ENCODE measurements at regions not wholly inside any gene's neighbourhood (a gene's known extent, or its start where the extent isn't known, plus 50 kb on each side); places are given as distances from the start of the nearest gene placed in this dataset.

GRCh38 chr7:84924353-84924752 is 262.5 kb downstream of the SEMA3D start:
- H3K4me1 ChIP-seq (ENCODE audit: insufficient read depth) = no peaks in the 10 kb centered on the region
- H4K20me1 ChIP-seq (replicated peaks; ENCODE audit: insufficient read depth) = no peaks in the 10 kb centered on the region
- ATAC-seq (no peak), DNase-seq (ENCODE audit: low spot score) (no peak)
- Mint-ChIP-seq H3K36me3 (ENCODE audit: low read depth) (peaks cover 12% of the 10 kb centered on the region), H3K4me3 (no peak overlapping the region), H3K27ac (no peak overlapping the region), H3K27me3 (ENCODE audit: insufficient read depth, low read depth, poor library complexity) (peaks cover 3% of the 10 kb centered on the region), H3K4me1 (peaks cover 5% of the 10 kb centered on the region; the same call in 2 of the 3 replicates), H3K9me3 (no peaks in the 10 kb centered on the region; the same call in 2 of the 3 replicates)
- H3K79me2 ChIP-seq (replicated peaks; ENCODE audit: insufficient read depth) = no peaks in the 10 kb centered on the region
- TF ChIP-seq ETS1 (IDR thresholded peaks at IDR 0.05) (no peak), STAT1 (IDR thresholded peaks at IDR 0.05; ENCODE audit: unreplicated experiment) (no peak), JUNB (IDR thresholded peaks at IDR 0.05; ENCODE audit: unreplicated experiment) (no peak), EZH2phosphoT487 (IDR thresholded peaks at IDR 0.05; ENCODE audit: unreplicated experiment) (no peak)
- H3K36me3 ChIP-seq (ENCODE audit: insufficient read depth) = no peaks in the 10 kb centered on the region
- no peaks in the 10 kb centered on the region for H3K27me3 ChIP-seq (ENCODE audit: insufficient read depth)
- peak overlapping the region; percentile 15; the same call in 1 of the 2 replicates for H2AFZ ChIP-seq
- H3F3A ChIP-seq (replicated peaks; ENCODE audit: low read depth) = no peaks in the 10 kb centered on the region
- H3K4me3 ChIP-seq = no peak overlapping the region
- H3K9me2 ChIP-seq (ENCODE audit: insufficient read depth) = peaks cover 5% of the 10 kb centered on the region
- no peak overlapping the region for H3K27ac ChIP-seq (ENCODE audit: low read depth)
- H3K4me2 ChIP-seq = no peak overlapping the region

- no peaks in the 10 kb centered on the region for H4K20me1 ChIP-seq (replicated peaks; ENCODE audit: insufficient read depth)
- DNase-seq (ENCODE audit: low spot score) (no peak), ATAC-seq (no peak)
- H3K9me2 ChIP-seq (ENCODE audit: insufficient read depth) = peaks cover 6% of the 10 kb centered on the region
- Mint-ChIP-seq H3K9me3 (peaks cover 3% of the 10 kb centered on the region), H3K27me3 (ENCODE audit: insufficient read depth, low read depth, poor library complexity) (peaks cover 3% of the 10 kb centered on the region), H3K4me3 (no peak overlapping the region), H3K4me1 (peaks cover 5% of the 10 kb centered on the region; the same call in 2 of the 3 replicates), H3K36me3 (ENCODE audit: low read depth) (peaks cover 21% of the 10 kb centered on the region), H3K27ac (no peak overlapping the region)
- no peak overlapping the region for H3K4me3 ChIP-seq
- no peaks in the 10 kb centered on the region for H3K79me2 ChIP-seq (replicated peaks; ENCODE audit: insufficient read depth)
- no peak overlapping the region for H3K4me2 ChIP-seq
- H3K36me3 ChIP-seq (ENCODE audit: insufficient read depth) = no peaks in the 10 kb centered on the region
- no peak for TF ChIP-seq REST (IDR thresholded peaks at IDR 0.05; ENCODE audit: unreplicated experiment)
- H3K27me3 ChIP-seq (ENCODE audit: insufficient read depth) = no peaks in the 10 kb centered on the region
- H3K27ac ChIP-seq (ENCODE audit: low read depth) = no peak overlapping the region
- H2AFZ ChIP-seq = no peak overlapping the region
- H3F3A ChIP-seq (replicated peaks; ENCODE audit: low read depth) = no peaks in the 10 kb centered on the region
- H3K4me1 ChIP-seq (ENCODE audit: insufficient read depth) = no peaks in the 10 kb centered on the region
Observed at GRCh38 chr7:84923348-84923747, 263.5 kb downstream of the SEMA3D start.

- peaks cover 25% of the 10 kb centered on the region for H3K36me3 Mint-ChIP-seq (ENCODE audit: low read depth)
- Histone ChIP-seq H3F3A (replicated peaks; ENCODE audit: low read depth) (no peaks in the 10 kb centered on the region), H3K79me2 (replicated peaks; ENCODE audit: insufficient read depth) (no peaks in the 10 kb centered on the region), H3K4me1 (ENCODE audit: insufficient read depth) (peaks cover 3% of the 10 kb centered on the region; the same call in 1 of the 2 replicates), H4K20me1 (replicated peaks; ENCODE audit: insufficient read depth) (no peaks in the 10 kb centered on the region), H2AFZ (no peak overlapping the region), H3K27ac (ENCODE audit: low read depth) (no peak overlapping the region), H3K4me2 (no peak overlapping the region), H3K9me2 (ENCODE audit: insufficient read depth) (peaks cover 6% of the 10 kb centered on the region), H3K27me3 (ENCODE audit: insufficient read depth) (no peaks in the 10 kb centered on the region), H3K4me3 (no peak overlapping the region), H3K36me3 (ENCODE audit: insufficient read depth) (no peaks in the 10 kb centered on the region)
- no peaks in the 10 kb centered on the region for H3K27me3 Mint-ChIP-seq (ENCODE audit: insufficient read depth, low read depth, poor library complexity)
- no peak for DNase-seq (ENCODE audit: low spot score)
- H3K4me1 Mint-ChIP-seq = peaks cover 2% of the 10 kb centered on the region; the same call in 2 of the 3 replicates
- H3K27ac Mint-ChIP-seq = no peak overlapping the region
- peaks cover 3% of the 10 kb centered on the region for H3K9me3 Mint-ChIP-seq
- no peak overlapping the region for H3K4me3 Mint-ChIP-seq
- no peak for ATAC-seq
- TF ChIP-seq POLR2AphosphoS5 (IDR thresholded peaks at IDR 0.05; ENCODE audit: low read depth) (no peak), ETS1 (IDR thresholded peaks at IDR 0.05) (no peak), EZH2phosphoT487 (IDR thresholded peaks at IDR 0.05; ENCODE audit: unreplicated experiment) (no peak), NANOG (IDR thresholded peaks at IDR 0.05; ENCODE audit: borderline replicate concordance) (no peak), STAT1 (IDR thresholded peaks at IDR 0.05; ENCODE audit: unreplicated experiment) (no peak), ZNF331 (CRISPR knock-in tag; IDR thresholded peaks at IDR 0.05; ENCODE audit: low read depth) (no peak), EZH2 (IDR thresholded peaks at IDR 0.05; ENCODE audit: low read depth, unreplicated experiment) (no peak), JUNB (IDR thresholded peaks at IDR 0.05; ENCODE audit: unreplicated experiment) (no peak)
- TF ChIP-seq, protein P1, sequence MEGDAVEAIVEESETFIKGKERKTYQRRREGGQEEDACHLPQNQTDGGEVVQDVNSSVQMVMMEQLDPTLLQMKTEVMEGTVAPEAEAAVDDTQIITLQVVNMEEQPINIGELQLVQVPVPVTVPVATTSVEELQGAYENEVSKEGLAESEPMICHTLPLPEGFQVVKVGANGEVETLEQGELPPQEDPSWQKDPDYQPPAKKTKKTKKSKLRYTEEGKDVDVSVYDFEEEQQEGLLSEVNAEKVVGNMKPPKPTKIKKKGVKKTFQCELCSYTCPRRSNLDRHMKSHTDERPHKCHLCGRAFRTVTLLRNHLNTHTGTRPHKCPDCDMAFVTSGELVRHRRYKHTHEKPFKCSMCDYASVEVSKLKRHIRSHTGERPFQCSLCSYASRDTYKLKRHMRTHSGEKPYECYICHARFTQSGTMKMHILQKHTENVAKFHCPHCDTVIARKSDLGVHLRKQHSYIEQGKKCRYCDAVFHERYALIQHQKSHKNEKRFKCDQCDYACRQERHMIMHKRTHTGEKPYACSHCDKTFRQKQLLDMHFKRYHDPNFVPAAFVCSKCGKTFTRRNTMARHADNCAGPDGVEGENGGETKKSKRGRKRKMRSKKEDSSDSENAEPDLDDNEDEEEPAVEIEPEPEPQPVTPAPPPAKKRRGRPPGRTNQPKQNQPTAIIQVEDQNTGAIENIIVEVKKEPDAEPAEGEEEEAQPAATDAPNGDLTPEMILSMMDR (conservative IDR thresholded peaks at IDR 0.05; ENCODE audit: low read depth in 2 of 2) = no peak
Observed at GRCh38 chr7:84921154-84921553, 265.7 kb downstream of the SEMA3D start.

Data from GM23338 (cell line).